GM21576 (cell line): ENCODE measurements at regions not wholly inside any gene's neighbourhood (a gene's known extent, or its start where the extent isn't known, plus 50 kb on each side); places are given as distances from the start of the nearest gene placed in this dataset.
"Not testable (repeated sequence)": the region's sequence is repeated elsewhere in the genome, so short reads cannot be mapped to it uniquely, and the experiment has no call there.

Experiments
- ATAC-seq: cut with Tn5 transposase; IDR thresholded peaks from one replicate; pipeline ENCODE4 v1.9.1; 2021; ENCODE audit warnings: mild to moderate bottlenecking, moderate library complexity; ENCODE audit not compliant: unreplicated experiment

DNA sequence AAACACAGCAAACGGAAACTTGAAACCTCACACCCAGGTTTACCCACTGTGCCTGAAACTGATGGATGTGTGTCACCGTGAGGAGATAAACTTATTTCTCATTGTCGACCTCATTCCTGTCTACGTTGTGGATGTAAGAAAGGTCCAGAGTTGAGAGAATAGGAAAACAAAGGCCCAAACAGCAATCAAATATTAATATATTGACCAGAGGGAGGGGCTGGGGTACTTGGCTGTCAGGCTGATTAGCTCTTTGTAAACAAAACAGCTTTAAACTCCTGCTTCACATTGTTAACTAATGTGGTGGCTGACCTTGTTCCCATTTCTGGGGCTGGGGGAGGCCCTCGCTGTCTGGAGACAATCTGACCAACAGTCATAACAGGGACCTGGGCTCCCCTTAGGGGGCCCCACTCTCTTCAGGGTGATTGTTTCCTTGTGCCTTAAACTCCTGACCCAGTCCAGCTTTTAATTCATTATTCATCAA lies 937.6 kb downstream of the MCTP2 start:
- ATAC-seq = no peak

GRCh38 chr15:95169541-95170459 lies 938.4 kb downstream of the MCTP2 start:
- ATAC-seq = no peak

GRCh38 chr15:95170561-95171380 lies 939.4 kb downstream of the MCTP2 start:
- ATAC-seq = no peak

DNA sequence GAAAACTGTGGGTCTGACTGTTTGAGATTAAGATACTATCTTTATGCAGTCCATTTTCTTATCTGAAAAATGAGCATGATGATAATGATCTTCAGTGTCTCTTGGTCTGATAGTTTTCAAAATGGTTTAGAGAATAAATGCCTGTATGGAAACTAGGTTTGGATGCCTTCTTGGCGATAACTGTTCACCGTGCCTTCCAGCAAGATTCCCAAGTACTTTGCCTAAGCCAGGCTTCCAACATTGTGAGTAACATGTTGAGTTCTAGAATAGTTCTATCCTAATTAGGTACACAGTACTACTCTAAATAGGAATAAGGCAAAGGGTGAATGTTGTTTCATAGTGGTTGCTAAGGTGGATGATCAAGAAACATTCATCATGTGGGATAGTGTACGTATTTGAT lies 940.2 kb downstream of the MCTP2 start:
- no peak for ATAC-seq

- no peak for ATAC-seq
Observed at GRCh38 chr15:95174301-95175259, 943.2 kb downstream of the MCTP2 start.

GRCh38 chr15:95175914-95176658 lies 944.7 kb downstream of the MCTP2 start:
- no peak for ATAC-seq

- no peak for ATAC-seq
Observed at GRCh38 chr15:95176794-95177577, 945.6 kb downstream of the MCTP2 start.

- no peak for ATAC-seq
Observed at GRCh38 chr15:95180530-95180929, 949.2 kb downstream of the MCTP2 start.

- no peak for ATAC-seq
Observed at GRCh38 chr15:95182091-95182490, 950.7 kb downstream of the MCTP2 start.

DNA sequence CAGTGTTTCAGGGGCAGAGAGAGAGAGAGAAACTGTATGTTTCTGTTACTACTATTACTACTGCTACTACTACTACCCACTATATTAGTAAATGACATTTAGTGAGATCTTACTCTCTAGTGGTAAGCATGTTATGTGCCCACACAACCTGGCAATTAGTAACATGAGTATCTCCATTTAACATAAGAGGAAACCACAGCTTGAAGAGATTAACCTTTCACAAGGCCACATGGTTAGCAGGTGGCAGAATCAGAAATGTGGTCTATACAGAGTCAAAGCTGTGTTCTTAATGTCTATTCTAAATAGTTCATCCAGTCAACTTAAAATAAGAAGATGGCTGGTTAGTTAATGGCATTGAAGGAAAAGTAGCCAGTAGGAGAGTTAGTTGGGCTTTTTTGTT lies 961.6 kb downstream of the MCTP2 start:
- ATAC-seq = no peak

- ATAC-seq = no peak
Observed at GRCh38 chr15:95194746-95195145, 963.4 kb downstream of the MCTP2 start.

GRCh38 chr15:95196176-95196915 lies 965.0 kb downstream of the MCTP2 start:
- no peak for ATAC-seq

DNA sequence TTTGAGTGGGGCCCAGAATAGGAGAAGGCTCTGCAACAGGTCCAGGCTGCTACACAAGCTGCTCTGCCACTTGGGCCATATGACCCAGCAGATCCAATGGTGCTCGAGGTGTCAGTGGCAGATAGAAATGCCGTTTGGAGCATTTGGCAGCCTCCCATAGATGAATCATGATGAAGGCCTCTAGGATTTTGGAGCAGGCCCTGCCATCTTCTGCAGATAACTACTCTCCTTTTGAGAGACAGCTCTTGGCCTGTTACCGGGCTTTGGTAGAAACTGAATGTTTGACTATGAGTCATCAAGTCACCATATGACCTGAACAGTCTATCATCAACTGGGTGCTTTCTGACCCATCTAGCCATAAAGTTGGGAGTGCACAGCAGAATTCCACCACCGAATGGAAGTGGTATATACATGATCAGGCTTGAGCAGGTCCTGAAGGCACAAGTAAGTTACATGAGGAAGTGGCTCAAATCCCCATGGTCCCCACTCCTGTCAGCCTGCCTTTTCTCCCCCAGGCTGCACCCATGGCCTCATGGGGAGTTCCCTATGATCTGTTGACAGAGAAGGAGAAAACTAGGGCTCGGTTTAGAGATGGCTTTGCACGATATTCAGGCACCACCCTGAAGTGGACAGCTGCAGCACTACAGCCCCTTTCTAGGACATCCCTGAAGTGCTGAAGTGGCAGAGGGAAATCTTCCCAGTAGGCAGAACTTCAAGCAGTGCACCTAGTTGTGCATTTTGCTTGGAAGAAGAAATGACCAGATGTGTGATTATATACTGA lies 971.4 kb downstream of the MCTP2 start:
- no peak for ATAC-seq

- ATAC-seq = no peak
Observed at GRCh38 chr15:95205077-95205476, 973.7 kb downstream of the MCTP2 start.

DNA sequence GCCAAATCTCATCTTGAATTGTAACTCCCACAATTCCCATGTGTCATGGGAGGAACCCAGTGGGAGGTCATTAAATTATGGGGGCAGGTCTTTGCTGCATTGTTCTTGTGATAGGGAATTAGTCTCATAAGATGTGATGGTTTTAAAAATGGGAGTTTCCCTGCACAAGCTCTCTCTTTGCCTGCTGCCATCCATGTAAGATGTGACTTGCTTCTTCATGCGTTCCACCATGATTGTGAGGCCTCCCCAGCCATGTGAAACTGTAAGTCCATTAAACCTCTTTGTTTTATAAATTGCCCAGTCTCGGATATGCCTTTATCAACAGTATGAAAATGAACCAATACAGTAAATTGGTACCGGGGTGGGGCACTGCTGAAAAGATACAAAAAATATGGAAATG lies 974.5 kb downstream of the MCTP2 start:
- ATAC-seq = not testable (repeated sequence)

DNA sequence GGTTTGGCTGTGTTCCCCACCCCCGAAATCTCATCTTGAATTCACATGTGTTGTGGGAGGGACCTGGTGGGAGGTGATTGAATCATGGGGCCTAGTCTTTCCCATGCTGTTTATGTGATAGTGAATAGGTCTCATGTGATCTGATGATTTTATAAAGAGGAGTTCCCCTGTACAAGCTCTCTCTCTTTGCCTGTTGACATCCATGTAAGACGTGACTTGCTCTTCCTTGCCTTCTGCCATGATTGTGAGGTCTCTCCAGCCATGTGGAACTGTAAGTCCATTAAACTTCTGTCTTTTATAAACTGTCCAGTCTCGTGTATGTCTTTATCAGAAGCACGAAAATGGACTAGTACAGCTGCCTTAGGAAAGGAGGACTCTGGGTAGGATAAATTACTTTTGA lies 976.7 kb downstream of the MCTP2 start:
- ATAC-seq = no peak

GRCh38 chr15:95208988-95209387 lies 977.6 kb downstream of the MCTP2 start:
- ATAC-seq = no peak
